ENCODE measurements at regions not wholly inside any gene's neighbourhood (a gene's known extent, or its start where the extent isn't known, plus 50 kb on each side); places are given as distances from the start of the nearest gene placed in this dataset.

DNA sequence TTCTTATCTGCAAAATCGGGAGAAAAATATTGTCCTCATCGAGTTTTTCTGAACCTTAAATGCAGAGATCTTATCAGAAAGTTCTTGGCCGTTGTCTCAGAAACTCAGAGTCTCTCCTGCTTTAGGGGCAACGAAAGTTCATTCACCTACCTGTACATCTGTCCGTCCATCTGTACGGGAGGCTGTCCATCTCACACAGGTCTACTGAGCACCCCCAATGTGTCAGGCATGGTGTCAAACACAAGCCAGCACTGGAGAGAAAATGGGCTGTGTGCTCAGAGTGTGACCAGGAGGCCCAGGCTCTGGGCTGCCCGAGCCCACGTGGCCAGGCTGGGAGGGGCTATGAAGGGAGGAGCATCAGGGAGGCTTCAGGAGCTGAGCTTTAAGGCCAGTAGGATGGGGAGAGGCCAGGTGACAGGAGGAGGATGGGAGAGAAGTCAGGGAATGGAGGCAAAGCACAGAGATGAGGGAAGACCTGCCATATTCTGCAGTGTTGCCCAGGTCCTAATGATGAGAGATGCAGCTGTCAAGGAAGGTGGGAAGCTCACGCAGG, 62.4 kb upstream of the MYEOV start:
- Mint-ChIP-seq H3K27ac (ENCODE audit: low read depth, unreplicated experiment) (no peak overlapping the region), H3K36me3 (ENCODE audit: insufficient read depth, unreplicated experiment) (no peaks in the 10 kb centered on the region), H3K27me3 (ENCODE audit: insufficient read depth, unreplicated experiment) (peaks cover 18% of the 10 kb centered on the region), H3K4me3 (ENCODE audit: unreplicated experiment) (no peak overlapping the region), H3K4me1 (ENCODE audit: insufficient read depth, unreplicated experiment) (no peaks in the 10 kb centered on the region), H3K9me3 (ENCODE audit: unreplicated experiment) (peaks cover 3% of the 10 kb centered on the region)
- POLR2A ChIA-PET, result no interaction called here
- intact Hi-C loops (cut with micrococcal nuclease), result no loop called here
- CTCF ChIA-PET, result no interaction called here
- no peak for DNase-seq (ENCODE audit: unreplicated experiment)
- TF ChIP-seq CTCF (IDR thresholded peaks at IDR 0.05; ENCODE audit: unreplicated experiment), result no peak
- no TSS peak for BruUV-seq (replicated peaks)

DNA sequence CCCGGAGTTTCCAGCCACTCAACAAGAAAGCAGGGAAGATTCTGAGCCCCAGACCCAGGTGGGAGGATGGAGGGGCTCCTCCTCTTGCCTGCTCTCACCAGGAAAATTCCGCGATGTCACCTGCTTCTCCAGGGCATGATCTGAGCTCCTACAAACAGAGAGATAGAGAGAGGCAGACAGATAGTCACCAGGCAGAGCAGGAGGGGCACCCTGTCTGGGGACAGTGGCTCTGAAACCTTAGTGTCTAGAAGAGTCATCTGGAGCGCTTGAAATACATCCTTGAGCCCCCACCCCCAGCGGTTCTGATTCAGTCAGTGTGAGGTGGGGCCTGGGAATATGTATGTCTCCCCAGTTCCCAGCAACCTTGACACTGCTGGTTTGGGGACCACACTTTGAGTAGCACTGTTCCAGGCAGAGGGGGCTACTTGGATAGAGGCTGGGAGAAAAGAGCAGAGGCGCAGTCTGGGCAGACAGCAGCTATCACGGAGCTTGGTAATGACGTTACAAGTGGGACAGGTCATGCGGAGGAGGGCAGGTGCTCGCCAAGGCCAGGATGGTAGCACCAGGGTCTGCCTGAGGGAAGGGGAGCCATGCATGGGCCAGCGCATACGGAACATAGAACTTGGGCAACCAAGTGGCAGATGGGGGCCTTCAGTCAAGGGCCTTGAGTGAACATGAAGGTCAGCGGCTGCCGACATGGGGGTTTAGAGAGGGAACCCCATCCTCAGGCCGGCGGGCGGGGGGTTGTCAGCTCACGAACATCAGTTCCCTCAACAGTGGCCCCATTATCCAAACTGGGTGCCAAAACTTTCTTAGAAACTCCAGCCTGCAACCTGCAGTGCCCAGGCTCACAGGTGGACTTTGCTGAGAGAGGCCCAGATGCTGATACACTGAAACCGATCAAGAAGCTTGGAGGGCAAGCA, 60.9 kb upstream of the MYEOV start:
- no peak overlapping the region for H3K27ac Mint-ChIP-seq (ENCODE audit: low read depth, unreplicated experiment)
- intact Hi-C loops (cut with micrococcal nuclease), result no loop called here
- ChIA-PET CTCF (interaction anchor here (0.9 to 1.0 kb wide), 2 partner anchors 101 to 135 kb away, joined by 3 to 4 read pairs; no protein-coding TSS in a partner anchor), POLR2A (interaction anchor here (1.0 kb wide), 1 partner anchor 8 kb away, joined by 3 read pairs; no protein-coding TSS in a partner anchor)
- H3K4me1 Mint-ChIP-seq (ENCODE audit: insufficient read depth, unreplicated experiment), result no peaks in the 10 kb centered on the region
- no TSS peak for BruUV-seq (replicated peaks)
- peaks cover 11% of the 10 kb centered on the region for H3K27me3 Mint-ChIP-seq (ENCODE audit: insufficient read depth, unreplicated experiment)
- no peak overlapping the region for H3K4me3 Mint-ChIP-seq (ENCODE audit: unreplicated experiment)
- H3K36me3 Mint-ChIP-seq (ENCODE audit: insufficient read depth, unreplicated experiment), result no peaks in the 10 kb centered on the region
- no peaks in the 10 kb centered on the region for H3K9me3 Mint-ChIP-seq (ENCODE audit: unreplicated experiment)
- TF ChIP-seq CTCF (IDR thresholded peaks at IDR 0.05; ENCODE audit: unreplicated experiment), result no peak
- DNase-seq (ENCODE audit: unreplicated experiment), result no peak

GRCh38 chr11:69233744-69234570, 60.0 kb upstream of the MYEOV start:
- Mint-ChIP-seq H3K4me1 (ENCODE audit: insufficient read depth, unreplicated experiment) (no peaks in the 10 kb centered on the region), H3K4me3 (ENCODE audit: unreplicated experiment) (no peak overlapping the region), H3K27ac (ENCODE audit: low read depth, unreplicated experiment) (no peak overlapping the region), H3K9me3 (ENCODE audit: unreplicated experiment) (no peaks in the 10 kb centered on the region), H3K27me3 (ENCODE audit: insufficient read depth, unreplicated experiment) (peaks cover 11% of the 10 kb centered on the region), H3K36me3 (ENCODE audit: insufficient read depth, unreplicated experiment) (no peaks in the 10 kb centered on the region)
- TF ChIP-seq CTCF (IDR thresholded peaks at IDR 0.05; ENCODE audit: unreplicated experiment), result no peak
- no TSS peak for BruUV-seq (replicated peaks)
- CTCF ChIA-PET, result interaction anchor here (0.9 to 1.0 kb wide), 2 partner anchors 102 to 136 kb away, joined by 3 to 4 read pairs; no protein-coding TSS in a partner anchor
- no peak for DNase-seq (ENCODE audit: unreplicated experiment)
- POLR2A ChIA-PET, result interaction anchor here (1.0 kb wide), 1 partner anchor 9 kb away, joined by 3 read pairs; no protein-coding TSS in a partner anchor
- intact Hi-C loops (cut with micrococcal nuclease), result no loop called here
